Right lobe of liver (tissue), 6 donors: ENCODE measurements at regions not wholly inside any gene's neighbourhood (a gene's known extent, or its start where the extent isn't known, plus 50 kb on each side); places are given as distances from the start of the nearest gene placed in this dataset.

ENCODE experiments used
- ATAC-seq, 4 donors: fragments of 200-7000 bp; cut with Tn5 transposase; one replicate each; pipeline ENCODE4 v1.9.1; 2020; ENCODE audit warnings: mild to moderate bottlenecking in 4 of 4, moderate library complexity in 4 of 4
- DNase-seq, 3 donors: peaks; one replicate each; pipeline ENCODE4 v3.0.0-alpha.2; 2020
- H3K27ac ChIP-seq, 3 donors: fragments of 200-600 bp; one replicate each; pipeline ENCODE4 v1.8.0; 2022
- H3K27me3 ChIP-seq, 2 donors: fragments of 200-600 bp; one replicate each; pipeline ENCODE4 v1.8.0; 2022
- H3K36me3 ChIP-seq, 4 donors: fragments of 200-600 bp; sonication (generic) in 1 of 4; one replicate each; pipeline versions ENCODE4 v1.5.1 to v1.8.0; 2017 to 2022; ENCODE audit warnings: control low read depth in 1 of 4
- H3K4me1 ChIP-seq, 4 donors: fragments of 200-600 bp; sonication (generic) in 1 of 4; one replicate each; pipeline versions ENCODE4 v1.5.1 to v1.8.0; 2017 to 2022; ENCODE audit warnings: control low read depth in 1 of 4
- H3K4me3 ChIP-seq, 3 donors: fragments of 200-600 bp; one replicate each; pipeline ENCODE4 v1.8.0; 2022
- H3K9me3 ChIP-seq, 4 donors: fragments of 200-600 bp; sonication (generic) in 1 of 4; one replicate each; pipeline versions ENCODE4 v1.5.1 to v1.8.0; 2017 to 2022; ENCODE audit warnings: control low read depth in 1 of 4
- POLR2A ChIP-seq: fragments of 450-650 bp; IDR thresholded peaks from one replicate; pipeline ENCODE4 v1.6.1; 2017; ENCODE audit warnings: antibody characterized with exemption, mild to moderate bottlenecking
- WGBS: methylation state at CpG from one replicate; pipeline ENCODE4 v1.1.6; 2018; ENCODE audit warnings: low coverage, low lambda C conversion rate; ENCODE audit not compliant: insufficient coverage; ENCODE audit errors: missing lambda C conversion rate; 5-methylcytosine and 5-hydroxymethylcytosine counted together
- intact Hi-C, 2 donors: fragments of 100-400 bp; cut with DNase I; formaldehyde crosslinking; loops; one replicate each; pipeline versions ENCODE4 v1.11.2 to v1.14.1; 2022
- TF ChIP-seq, protein P1 (sequence below), 4 donors: fragments of 200-600 bp in 3 of 4; fragments of 450-650 bp in 1 of 4; IDR thresholded peaks; one replicate each; pipeline versions ENCODE4 v1.5.1 to v1.8.0; 2016 to 2022; ENCODE audit warnings: antibody characterized with exemption in 4 of 4, mild to moderate bottlenecking in 2 of 4
- donor health status: DM: no; HTN: yes; CAD: no.
- donor health status: DM: no; HTN: no; CAD: no.
- donor health status: DM: no; HTN: no; CAD: no.
- donor health status: DM: no; HTN: yes; CAD: no.
- donor health status: DM: no; HTN: yes; CAD: no.

DNA sequence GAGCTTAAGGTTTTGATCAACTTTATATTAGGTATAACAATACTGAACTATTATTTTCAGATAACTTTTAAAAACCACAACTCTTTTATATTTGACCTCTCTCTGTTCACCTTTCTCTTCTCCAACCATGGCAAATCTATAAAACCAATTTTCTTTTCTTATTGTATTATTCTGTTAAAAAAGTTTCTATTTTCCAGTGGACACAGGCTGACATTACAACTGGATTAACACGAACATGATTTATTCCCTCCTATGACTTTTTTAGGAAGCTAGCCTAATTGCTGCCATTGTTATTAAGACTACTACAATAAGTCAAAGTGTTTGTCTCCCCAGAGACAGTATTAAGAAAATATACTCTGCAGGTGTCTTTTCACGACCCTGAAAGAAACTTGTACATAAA is 2291.1 kb upstream of the PCDH20 start:
- no peak for TF ChIP-seq POLR2A
- TF ChIP-seq, protein P1, sequence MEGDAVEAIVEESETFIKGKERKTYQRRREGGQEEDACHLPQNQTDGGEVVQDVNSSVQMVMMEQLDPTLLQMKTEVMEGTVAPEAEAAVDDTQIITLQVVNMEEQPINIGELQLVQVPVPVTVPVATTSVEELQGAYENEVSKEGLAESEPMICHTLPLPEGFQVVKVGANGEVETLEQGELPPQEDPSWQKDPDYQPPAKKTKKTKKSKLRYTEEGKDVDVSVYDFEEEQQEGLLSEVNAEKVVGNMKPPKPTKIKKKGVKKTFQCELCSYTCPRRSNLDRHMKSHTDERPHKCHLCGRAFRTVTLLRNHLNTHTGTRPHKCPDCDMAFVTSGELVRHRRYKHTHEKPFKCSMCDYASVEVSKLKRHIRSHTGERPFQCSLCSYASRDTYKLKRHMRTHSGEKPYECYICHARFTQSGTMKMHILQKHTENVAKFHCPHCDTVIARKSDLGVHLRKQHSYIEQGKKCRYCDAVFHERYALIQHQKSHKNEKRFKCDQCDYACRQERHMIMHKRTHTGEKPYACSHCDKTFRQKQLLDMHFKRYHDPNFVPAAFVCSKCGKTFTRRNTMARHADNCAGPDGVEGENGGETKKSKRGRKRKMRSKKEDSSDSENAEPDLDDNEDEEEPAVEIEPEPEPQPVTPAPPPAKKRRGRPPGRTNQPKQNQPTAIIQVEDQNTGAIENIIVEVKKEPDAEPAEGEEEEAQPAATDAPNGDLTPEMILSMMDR (IDR thresholded peaks at IDR 0.05) = no peak
- Histone ChIP-seq H3K27me3 (no peaks in the 10 kb centered on the region), H3K36me3 (no peaks in the 10 kb centered on the region), H3K9me3 (no peaks in the 10 kb centered on the region), H3K27ac (no peak overlapping the region), H3K4me1 (no peaks in the 10 kb centered on the region), H3K4me3 (no peak overlapping the region)
- DNase-seq (no peak), ATAC-seq (no peak)
- 42% methylated on average over 2 of the region's 2 CpGs for WGBS
- intact Hi-C loops = no loop called here

DNA sequence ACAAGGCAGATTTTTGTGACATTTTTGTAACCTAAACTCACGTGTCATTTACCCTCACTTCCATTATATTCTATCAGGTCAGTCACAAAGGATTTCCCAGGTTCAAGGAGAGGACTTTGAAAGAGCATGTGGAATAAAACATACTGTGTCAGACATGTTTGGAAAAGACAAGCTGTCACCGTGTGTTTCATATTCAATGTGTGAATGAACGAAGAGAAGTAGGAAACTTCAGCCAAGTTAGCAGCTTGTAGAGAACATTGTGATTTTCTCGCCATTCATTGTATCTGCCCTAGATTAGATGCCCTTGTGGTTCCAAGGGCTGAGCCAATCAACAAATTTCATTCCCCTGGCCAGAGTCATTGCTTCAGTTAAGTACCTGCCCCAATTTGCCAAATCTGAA is 2288.9 kb upstream of the PCDH20 start:
- Histone ChIP-seq H3K9me3 (no peaks in the 10 kb centered on the region), H3K27ac (no peak overlapping the region), H3K36me3 (no peaks in the 10 kb centered on the region), H3K27me3 (no peaks in the 10 kb centered on the region), H3K4me3 (no peak overlapping the region), H3K4me1 (no peaks in the 10 kb centered on the region)
- intact Hi-C loops = no loop called here
- 51% methylated on average over 4 of the region's 4 CpGs for WGBS
- DNase-seq (no peak), ATAC-seq (no peak)
- TF ChIP-seq, protein P1 (IDR thresholded peaks at IDR 0.05) = no peak
- TF ChIP-seq POLR2A = no peak

DNA sequence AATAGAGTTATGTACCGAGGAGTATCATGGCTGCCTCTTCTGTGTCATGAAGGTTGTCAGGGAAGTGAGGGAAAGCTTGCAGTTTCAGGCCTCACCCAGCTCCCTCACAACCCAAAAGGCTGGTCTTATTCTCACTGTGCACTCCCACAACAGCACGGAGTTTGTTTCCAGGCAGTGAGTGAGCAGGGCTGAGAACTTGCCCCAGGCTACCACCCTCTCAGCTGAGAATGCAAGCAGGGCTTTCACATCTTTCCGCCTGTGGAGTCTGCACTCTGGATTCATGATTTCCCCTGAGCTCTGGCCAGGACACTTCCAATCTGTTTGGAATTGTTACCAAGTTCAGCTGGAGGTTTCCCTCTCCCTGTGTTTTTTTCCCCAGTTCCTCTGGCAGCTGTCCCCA is 2284.7 kb upstream of the PCDH20 start:
- Histone ChIP-seq H3K9me3 (no peaks in the 10 kb centered on the region), H3K4me1 (no peaks in the 10 kb centered on the region), H3K27me3 (no peaks in the 10 kb centered on the region), H3K4me3 (no peak overlapping the region), H3K36me3 (no peaks in the 10 kb centered on the region), H3K27ac (no peak overlapping the region)
- no peak for DNase-seq
- TF ChIP-seq, protein P1 (IDR thresholded peaks at IDR 0.05) = no peak
- TF ChIP-seq POLR2A = no peak
- ATAC-seq = no peak
- intact Hi-C loops = no loop called here
- 20% methylated on average over 1 of the region's 3 CpGs for WGBS

DNA sequence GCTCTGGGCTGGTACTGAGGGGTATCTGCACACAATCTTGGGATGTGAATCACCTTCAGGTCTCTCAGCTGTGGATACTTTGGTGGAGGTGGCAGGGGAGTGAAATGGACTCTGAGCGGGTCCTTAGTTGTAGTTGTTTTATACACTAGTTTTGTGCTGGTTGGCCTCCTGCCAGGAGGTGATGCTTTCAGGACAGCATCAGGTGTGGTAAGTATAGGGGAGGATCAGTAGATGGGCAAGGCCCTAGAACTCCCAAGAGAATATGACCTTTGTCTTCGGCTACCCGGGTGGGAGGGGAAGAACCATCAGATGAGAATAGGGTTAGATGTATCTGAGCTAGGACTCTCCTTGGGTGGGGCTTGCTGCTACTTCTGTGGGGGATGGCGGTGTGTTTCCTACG is 2284.3 kb upstream of the PCDH20 start:
- no peak overlapping the region for H3K4me3 ChIP-seq
- ATAC-seq (no peak), DNase-seq (no peak)
- intact Hi-C loops = no loop called here
- H3K9me3 ChIP-seq = no peaks in the 10 kb centered on the region
- no peaks in the 10 kb centered on the region for H3K36me3 ChIP-seq
- TF ChIP-seq POLR2A = no peak
- H3K27ac ChIP-seq = no peak overlapping the region
- 69% methylated on average over 2 of the region's 5 CpGs for WGBS
- no peaks in the 10 kb centered on the region for H3K4me1 ChIP-seq
- H3K27me3 ChIP-seq = no peaks in the 10 kb centered on the region

DNA sequence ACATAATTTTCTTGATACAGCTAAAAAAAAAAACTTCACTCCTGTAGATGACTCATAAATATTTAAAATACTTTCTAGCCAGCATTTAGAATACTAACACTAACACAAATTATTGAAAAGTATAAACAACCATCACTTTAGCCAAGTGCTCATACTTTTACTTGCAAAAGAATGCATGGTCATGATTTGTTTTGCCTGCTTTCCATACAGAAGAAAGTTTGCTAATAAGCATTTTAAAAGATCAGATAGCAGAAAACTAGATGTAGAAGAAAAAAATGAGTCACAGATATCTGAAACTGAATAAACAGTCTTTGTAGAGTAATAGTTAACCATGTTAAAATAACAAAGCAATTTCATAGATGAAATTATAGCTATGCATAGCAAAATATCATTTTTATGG is 2280.4 kb upstream of the PCDH20 start:
- H3K4me3 ChIP-seq = no peak overlapping the region
- no peak for TF ChIP-seq POLR2A
- TF ChIP-seq, protein P1 (IDR thresholded peaks at IDR 0.05) = no peak

More for the DNA sequence above, 2280.4 kb upstream of the PCDH20 start:
- H3K36me3 ChIP-seq = no peaks in the 10 kb centered on the region
- H3K4me1 ChIP-seq = no peaks in the 10 kb centered on the region
- H3K9me3 ChIP-seq = no peaks in the 10 kb centered on the region
- H3K27me3 ChIP-seq = no peaks in the 10 kb centered on the region
- intact Hi-C loops = no loop called here
- no peak overlapping the region for H3K27ac ChIP-seq
- DNase-seq = no peak
- ATAC-seq = no peak
